ENCODE measurements at regions not wholly inside any gene's neighbourhood (a gene's known extent, or its start where the extent isn't known, plus 50 kb on each side); places are given as distances from the start of the nearest gene placed in this dataset.
A peak's percentile ranks its signal among the peaks of the same experiment; 100 is the strongest.

- TF ChIP-seq, protein P1, sequence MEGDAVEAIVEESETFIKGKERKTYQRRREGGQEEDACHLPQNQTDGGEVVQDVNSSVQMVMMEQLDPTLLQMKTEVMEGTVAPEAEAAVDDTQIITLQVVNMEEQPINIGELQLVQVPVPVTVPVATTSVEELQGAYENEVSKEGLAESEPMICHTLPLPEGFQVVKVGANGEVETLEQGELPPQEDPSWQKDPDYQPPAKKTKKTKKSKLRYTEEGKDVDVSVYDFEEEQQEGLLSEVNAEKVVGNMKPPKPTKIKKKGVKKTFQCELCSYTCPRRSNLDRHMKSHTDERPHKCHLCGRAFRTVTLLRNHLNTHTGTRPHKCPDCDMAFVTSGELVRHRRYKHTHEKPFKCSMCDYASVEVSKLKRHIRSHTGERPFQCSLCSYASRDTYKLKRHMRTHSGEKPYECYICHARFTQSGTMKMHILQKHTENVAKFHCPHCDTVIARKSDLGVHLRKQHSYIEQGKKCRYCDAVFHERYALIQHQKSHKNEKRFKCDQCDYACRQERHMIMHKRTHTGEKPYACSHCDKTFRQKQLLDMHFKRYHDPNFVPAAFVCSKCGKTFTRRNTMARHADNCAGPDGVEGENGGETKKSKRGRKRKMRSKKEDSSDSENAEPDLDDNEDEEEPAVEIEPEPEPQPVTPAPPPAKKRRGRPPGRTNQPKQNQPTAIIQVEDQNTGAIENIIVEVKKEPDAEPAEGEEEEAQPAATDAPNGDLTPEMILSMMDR (IDR thresholded peaks at IDR 0.05; ENCODE audit: unreplicated experiment), result no peak
- Mint-ChIP-seq H3K27ac (ENCODE audit: unreplicated experiment) (peak overlapping the region; percentile 70), H3K36me3 (ENCODE audit: low read depth, unreplicated experiment) (peaks cover 10% of the 10 kb centered on the region), H3K4me3 (ENCODE audit: unreplicated experiment) (peak overlapping the region; percentile 69), H3K9me3 (ENCODE audit: unreplicated experiment) (no peaks in the 10 kb centered on the region), H3K27me3 (ENCODE audit: unreplicated experiment) (peaks cover 6% of the 10 kb centered on the region), H3K4me1 (ENCODE audit: unreplicated experiment) (no peaks in the 10 kb centered on the region)
- DNase-seq (ENCODE audit: low spot score), result no peak
These were observed 162.8 kb downstream of the PJA2 start for GRCh38 chr5:109246841-109247592.
